Renal cortex interstitium (tissue), 11 donors: ENCODE measurements at regions not wholly inside any gene's neighbourhood (a gene's known extent, or its start where the extent isn't known, plus 50 kb on each side); places are given as distances from the start of the nearest gene placed in this dataset.
A peak's percentile ranks its signal among the peaks of the same experiment; 100 is the strongest.
"Not testable (repeated sequence)": the region's sequence is repeated elsewhere in the genome, so short reads cannot be mapped to it uniquely, and the experiment has no call there.

ENCODE experiments used
- DNase-seq, 11 donors: peaks; one replicate each; pipeline ENCODE4 v3.0.0-alpha.2; 2013; ENCODE audit warnings: low read depth in 9 of 11, low spot score in 4 of 11; ENCODE audit errors: extremely low read depth in 1 of 11

GRCh38 chr13:87208636-87209035 is 462.5 kb upstream of the SLITRK5 start:
- no peak for DNase-seq

DNA sequence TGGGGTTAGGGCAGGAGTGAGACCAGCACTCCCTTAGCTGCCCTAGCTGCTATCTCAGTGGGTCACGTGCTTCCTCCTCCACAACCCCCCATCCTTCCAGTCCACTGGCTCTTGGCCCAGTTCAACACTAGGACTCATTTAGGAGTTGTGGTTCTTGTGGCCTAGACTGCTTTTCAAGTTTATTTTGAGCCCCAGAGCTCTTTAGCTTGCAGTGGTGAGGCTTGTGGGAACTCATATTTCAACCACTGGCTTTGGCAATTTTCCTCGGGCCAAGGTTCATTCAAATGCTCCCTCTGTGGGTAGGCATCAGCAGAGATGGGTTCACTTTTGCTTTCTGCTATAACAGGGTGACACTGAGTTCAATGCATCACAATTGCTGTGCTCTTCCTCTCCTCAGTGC is 436.2 kb upstream of the SLITRK5 start:
- DNase-seq, result no peak

DNA sequence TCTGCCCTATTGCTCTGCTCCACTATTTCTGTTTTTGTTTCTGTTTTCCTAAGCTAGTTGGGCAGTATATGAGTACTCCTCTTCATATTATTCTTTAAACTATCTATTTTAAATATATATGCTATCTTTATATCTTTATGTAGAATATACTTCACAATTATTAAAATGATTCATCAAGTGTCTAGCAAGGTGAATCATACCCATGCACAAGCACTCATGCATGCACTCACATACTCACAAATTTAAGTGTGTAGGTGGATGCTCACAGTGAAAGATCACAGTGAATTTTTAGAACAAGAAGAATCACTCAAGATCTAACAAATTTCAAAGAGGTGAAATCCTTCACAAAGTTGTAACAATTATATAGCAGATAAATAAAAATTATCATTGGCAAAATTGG is 435.6 kb upstream of the SLITRK5 start:
- DNase-seq, result no peak

- no peak for DNase-seq
Measured at GRCh38 chr13:87244256-87244890, 426.8 kb upstream of the SLITRK5 start.

- DNase-seq, result not testable (repeated sequence)
Measured at GRCh38 chr13:87249847-87250246, 421.3 kb upstream of the SLITRK5 start.

DNA sequence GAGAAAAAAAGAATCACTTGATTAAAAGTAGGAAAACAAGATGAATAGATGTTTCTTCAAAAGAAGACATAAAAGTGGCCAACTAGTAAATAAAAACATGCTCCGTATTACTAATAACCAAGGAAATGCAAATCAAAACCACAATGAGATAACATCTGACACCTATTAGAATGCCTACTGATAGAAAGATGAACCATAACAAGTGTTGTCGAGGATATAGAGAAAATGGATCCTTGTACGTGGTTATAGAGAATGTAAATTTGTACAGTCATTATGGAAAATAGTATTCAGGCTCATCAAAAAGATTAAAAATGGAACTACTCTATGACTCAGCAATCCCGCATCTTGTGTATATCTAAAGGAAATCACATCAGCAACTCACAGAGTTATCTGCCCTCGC is 415.8 kb upstream of the SLITRK5 start:
- no peak for DNase-seq

DNA sequence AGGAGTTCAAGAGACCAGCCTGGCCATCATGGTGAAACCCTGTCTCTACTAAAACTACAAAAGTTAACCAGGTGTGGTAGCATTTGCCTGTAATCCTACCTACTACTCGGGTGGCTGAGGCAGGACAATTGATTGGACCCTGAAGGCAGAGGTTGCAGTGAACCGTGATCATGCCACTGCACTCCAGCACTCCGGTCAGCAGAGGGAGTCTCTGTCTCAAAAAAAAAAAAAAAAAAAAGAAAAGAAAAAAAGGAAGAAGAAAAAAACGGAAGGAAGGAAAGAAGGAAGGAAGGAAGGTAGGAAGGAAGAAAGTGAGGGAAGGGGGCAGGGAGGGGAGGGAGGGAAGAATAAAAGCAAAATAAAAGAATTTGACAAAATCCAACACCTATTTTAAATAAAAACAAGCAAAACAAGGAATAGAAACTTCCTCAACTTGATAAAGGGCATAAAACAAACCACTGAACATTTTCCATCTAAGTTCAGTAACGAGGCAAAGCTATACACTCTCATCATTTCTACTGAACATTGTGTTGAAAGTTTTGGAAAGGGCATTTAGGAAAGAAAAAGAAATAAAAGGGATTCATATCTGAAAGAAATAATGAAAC is 411.6 kb upstream of the SLITRK5 start:
- peak in 1 of 11 donors; percentile 1 for DNase-seq

DNA sequence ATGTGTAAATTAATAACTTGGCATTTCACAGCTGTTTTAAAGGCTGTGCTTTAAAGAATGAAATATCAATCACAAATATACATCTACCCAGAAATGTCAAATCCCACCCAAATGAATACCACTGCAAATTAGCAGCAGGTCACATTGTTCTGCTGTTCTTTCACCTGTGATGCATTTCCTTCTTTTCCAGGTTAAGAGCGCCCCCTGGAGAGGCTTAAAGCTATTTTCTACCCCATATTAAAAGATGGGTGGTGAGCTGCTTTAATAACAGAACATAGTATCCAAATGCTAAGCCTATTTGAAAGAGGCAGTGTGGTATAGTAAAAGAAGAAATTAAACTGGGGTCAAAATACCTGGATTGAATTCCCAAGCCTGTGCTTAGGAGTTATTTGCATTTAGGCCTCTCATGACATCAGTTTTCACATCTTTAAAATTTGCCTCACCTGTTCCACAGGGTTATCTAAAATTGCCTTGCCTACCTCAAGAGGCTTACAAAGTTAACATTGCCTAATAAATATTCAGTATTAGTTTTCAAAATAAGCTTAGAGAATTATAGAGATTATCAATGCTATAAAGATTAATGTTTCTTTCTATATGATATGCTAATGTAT is 396.9 kb upstream of the SLITRK5 start:
- peak; percentile 5 to 49 (median 24) for DNase-seq

GRCh38 chr13:87280139-87280538 is 391.0 kb upstream of the SLITRK5 start:
- DNase-seq, result no peak

DNA sequence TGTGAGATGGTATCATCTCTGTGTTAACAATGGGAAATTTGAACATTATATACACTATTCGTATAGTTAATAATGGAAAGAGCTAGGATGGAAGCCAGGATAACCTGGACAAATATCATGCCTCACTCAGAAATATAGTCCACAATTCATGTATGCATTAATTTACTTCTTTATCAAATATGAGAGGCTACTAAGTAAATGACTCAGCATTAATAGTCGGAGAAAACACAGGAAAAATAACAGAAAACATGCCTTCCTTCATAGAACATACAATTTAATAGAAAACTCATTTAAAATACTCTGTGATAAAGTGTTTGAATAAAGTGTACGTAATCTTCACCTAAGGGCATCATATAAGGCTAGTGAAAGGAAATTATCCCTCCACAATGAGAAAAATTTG is 383.4 kb upstream of the SLITRK5 start:
- no peak for DNase-seq

- no peak for DNase-seq
Measured at GRCh38 chr13:87295636-87296035, 375.5 kb upstream of the SLITRK5 start.

- no peak for DNase-seq
Measured at GRCh38 chr13:87302034-87302433, 369.1 kb upstream of the SLITRK5 start.

DNA sequence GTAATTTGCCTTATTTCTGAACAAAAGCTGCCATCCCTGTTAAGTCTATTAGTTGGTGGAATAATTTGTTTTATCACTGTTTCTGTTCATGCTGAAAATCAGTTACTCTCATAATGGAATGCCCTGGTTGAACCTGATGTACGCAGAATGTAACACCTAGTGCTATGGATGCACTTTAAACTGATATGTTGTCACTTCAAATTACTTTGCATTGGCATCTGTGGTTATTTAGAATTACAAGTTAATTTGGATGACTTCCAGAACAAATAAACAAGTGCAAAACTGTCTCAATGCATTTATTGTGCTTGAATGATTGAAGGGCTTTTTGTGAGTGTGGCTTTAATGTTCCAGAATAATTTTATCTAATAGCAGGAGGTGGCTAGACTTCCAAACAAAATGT is 368.2 kb upstream of the SLITRK5 start:
- DNase-seq, result no peak

- no peak for DNase-seq
Measured at GRCh38 chr13:87311165-87311564, 360.0 kb upstream of the SLITRK5 start.

DNA sequence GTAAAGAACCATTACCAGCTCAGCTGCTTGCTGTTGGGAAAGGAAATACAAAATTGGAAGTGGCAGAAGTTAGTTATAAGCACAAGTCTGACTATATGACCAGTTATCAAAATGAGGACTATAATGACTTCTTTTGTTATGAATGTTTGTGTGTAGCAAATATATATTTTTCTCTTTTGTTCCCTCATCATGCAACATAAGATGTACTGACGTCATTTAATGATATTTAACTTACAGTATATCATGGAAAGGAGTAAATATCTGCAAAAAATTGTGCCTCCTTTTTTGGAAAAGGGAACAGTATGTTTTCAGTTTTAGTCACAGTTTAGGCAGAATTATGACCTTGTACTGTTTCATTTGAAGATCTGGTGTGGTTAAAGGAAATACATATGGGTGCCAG is 356.3 kb upstream of the SLITRK5 start:
- no peak for DNase-seq

GRCh38 chr13:87322386-87322785 is 348.8 kb upstream of the SLITRK5 start:
- DNase-seq, result no peak

DNA sequence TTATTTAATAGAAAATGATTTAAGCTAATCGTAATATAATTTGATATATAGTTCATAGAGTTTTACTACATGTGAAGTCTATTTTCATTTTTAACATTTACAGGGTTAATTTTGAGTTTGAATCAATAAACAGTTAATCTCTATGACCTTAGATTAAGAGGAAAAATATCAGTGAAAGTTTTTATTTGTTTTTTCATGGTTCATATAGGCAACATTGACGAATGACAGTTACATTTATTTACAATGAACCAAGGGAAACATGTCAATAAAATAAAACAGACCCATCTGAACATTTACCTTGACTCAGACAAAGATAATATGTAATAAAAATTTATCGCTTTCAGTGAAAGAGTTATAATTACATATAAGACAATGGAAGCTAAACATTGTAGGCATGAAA is 346.6 kb upstream of the SLITRK5 start:
- DNase-seq, result no peak

GRCh38 chr13:87331178-87331577 is 340.0 kb upstream of the SLITRK5 start:
- peak in 3 of 11 donors; percentile 4 to 17 (median 7) for DNase-seq

GRCh38 chr13:87333599-87333998 is 337.6 kb upstream of the SLITRK5 start:
- DNase-seq, result no peak

DNA sequence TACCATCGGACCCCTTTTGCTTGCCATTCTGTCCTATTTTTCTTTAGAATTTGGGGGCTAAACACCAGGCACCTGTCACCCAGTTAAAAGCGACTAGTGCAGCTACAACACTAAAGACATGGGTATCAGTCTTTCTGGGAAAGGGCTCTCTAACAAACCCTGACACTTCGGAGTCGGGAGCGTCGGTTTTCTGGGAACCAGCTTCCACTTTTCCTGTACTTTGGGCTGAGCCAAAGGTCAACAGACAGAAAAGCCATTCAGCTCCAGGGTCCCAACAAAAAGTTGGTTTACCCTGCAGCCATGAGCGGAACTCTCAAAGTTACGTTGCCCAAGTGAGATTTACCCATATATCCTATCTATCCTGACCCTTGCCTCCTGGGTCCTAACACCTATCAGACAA is 337.0 kb upstream of the SLITRK5 start:
- no peak for DNase-seq
